GM23338 (cell line): ENCODE measurements at regions not wholly inside any gene's neighbourhood (a gene's known extent, or its start where the extent isn't known, plus 50 kb on each side); places are given as distances from the start of the nearest gene placed in this dataset.

Experiments used
- CTCF ChIP-seq, 2 experiments: fragments of 200-600 bp in 1 of 2; sonication (generic) in 1 of 2; conservative IDR thresholded peaks; 2 replicates each; pipeline versions ENCODE4 v1.5.1 to v1.6.1; 2016 to 2017; ENCODE audit warnings: antibody characterized with exemption in 2 of 2, low read depth in 2 of 2, mild to moderate bottlenecking in 2 of 2, moderate library complexity in 1 of 2
- EZH2 ChIP-seq: fragments of 200-600 bp; sonication (generic); IDR thresholded peaks from one replicate; pipeline ENCODE4 v1.8.0; 2017; ENCODE audit warnings: antibody characterized with exemption, mild to moderate bottlenecking, low read depth; ENCODE audit not compliant: unreplicated experiment

GRCh38 chr15:26357653-26358052 is 415.2 kb downstream of the GABRB3 start:
- no peak for TF ChIP-seq CTCF (conservative IDR thresholded peaks at IDR 0.05; ENCODE audit: low read depth in 2 of 2)
- no peak for TF ChIP-seq EZH2
